SK-N-SH (cell line): ENCODE measurements at regions not wholly inside any gene's neighbourhood (a gene's known extent, or its start where the extent isn't known, plus 50 kb on each side); places are given as distances from the start of the nearest gene placed in this dataset.

Experiments
- CTCF ChIA-PET: fragments of 300-600, 350-600 bp; formaldehyde crosslinking; extraction: SDS; loops from one replicate; lab custom pipeline; 2021; lab: Yijun Ruan, JAX
- POLR2A ChIA-PET: fragments of 350-600 bp; sonication (Branson Sonifier 250); formaldehyde crosslinking; extraction: SDS; loops from one replicate; lab custom pipeline; 2020; ENCODE audit warnings: antibody characterized with exemption, inconsistent platforms; lab: Yijun Ruan, JAX
- DNase-seq: peaks from one replicate; pipeline ENCODE4 v3.0.0; 2012
- H2AFZ ChIP-seq: fragments of 200-600 bp; sonication (generic); 2 replicates; pipeline ENCODE4 v1.8.1; 2016; ENCODE audit warnings: antibody characterized with exemption, mild to moderate bottlenecking, low read depth
- H3F3A ChIP-seq: fragments of 200-600 bp; sonication (generic); replicated peaks from 2 replicates; pipeline ENCODE3; 2016; ENCODE audit warnings: antibody characterized with exemption, mild to moderate bottlenecking; ENCODE audit not compliant: insufficient read depth
- H3K27ac ChIP-seq, 2 experiments: fragments of 200-500 bp in 1 of 2; fragments of 200-600 bp in 1 of 2; sonication (Bioruptor generic) in 1 of 2; sonication (generic), shearing (Covaris generic) in 1 of 2; 2 replicates each; pipeline versions ENCODE4 v1.5.1 to v1.6.1; 2014 to 2016; ENCODE audit warnings: low read depth in 2 of 2, inconsistent platforms in 1 of 2, low read length in 1 of 2, mild to moderate bottlenecking in 1 of 2, mixed read lengths in 1 of 2
- H3K27me3 ChIP-seq: fragments of 200-600 bp; sonication (generic), shearing (Covaris generic); 2 replicates; pipeline ENCODE4 v1.6.1; 2016; ENCODE audit warnings: mixed run types; ENCODE audit not compliant: insufficient read depth
- H3K36me3 ChIP-seq, 2 experiments: fragments of 200-500 bp in 1 of 2; fragments of 200-600 bp in 1 of 2; sonication (Bioruptor generic) in 1 of 2; sonication (generic) in 1 of 2; replicated peaks in 1 of 2; 2 replicates each; pipeline versions ENCODE3 to v1.5.1; 2014 to 2016; ENCODE audit warnings: low read length in 1 of 2, mild to moderate bottlenecking in 1 of 2; ENCODE audit not compliant: insufficient read depth in 2 of 2, control insufficient read depth in 1 of 2
- H3K4me1 ChIP-seq, 2 experiments: fragments of 200-500 bp in 1 of 2; fragments of 200-600 bp in 1 of 2; sonication (Bioruptor generic) in 1 of 2; sonication (generic), shearing (Covaris generic) in 1 of 2; 2 replicates each; pipeline versions ENCODE4 v1.5.1 to v1.6.1; 2014 to 2016; ENCODE audit warnings: low read depth in 1 of 2, low read length in 1 of 2, mixed run types in 1 of 2; ENCODE audit not compliant: insufficient read depth in 2 of 2, control insufficient read depth in 1 of 2
- H3K4me2 ChIP-seq: fragments of 200-600 bp; sonication (generic), shearing (Covaris generic); 2 replicates; pipeline ENCODE4 v1.6.1; 2017; ENCODE audit warnings: mixed run types
- H3K4me3 ChIP-seq, 2 experiments: fragments of 200-500 bp in 1 of 2; fragments of 200-600 bp in 1 of 2; sonication (Bioruptor generic) in 1 of 2; sonication (generic), shearing (Covaris generic) in 1 of 2; 2 replicates each; pipeline versions ENCODE4 v1.5.1 to v1.8.1; 2014 to 2016; ENCODE audit warnings: low read depth in 2 of 2, inconsistent platforms in 1 of 2, low read length in 1 of 2, mild to moderate bottlenecking in 1 of 2, mixed read lengths in 1 of 2, moderate library complexity in 1 of 2
- H3K79me2 ChIP-seq: fragments of 200-600 bp; sonication (generic); 2 replicates; pipeline ENCODE4 v1.8.1; 2017; ENCODE audit warnings: mild to moderate bottlenecking; ENCODE audit not compliant: insufficient read depth
- H3K9ac ChIP-seq: fragments of 200-600 bp; sonication (generic); 2 replicates; pipeline ENCODE4 v1.6.1; 2017; ENCODE audit warnings: mixed run types
- H3K9me2 ChIP-seq: fragments of 200-600 bp; sonication (generic); 2 replicates; pipeline ENCODE4 v1.6.1; 2017; ENCODE audit warnings: mixed run types
- H3K9me3 ChIP-seq: fragments of 200-600 bp; sonication (generic); 2 replicates; pipeline ENCODE4 v1.6.1; 2017; ENCODE audit warnings: mixed run types, mild to moderate bottlenecking, moderate library complexity
- H4K20me1 ChIP-seq: fragments of 200-600 bp; sonication (generic); 2 replicates; pipeline ENCODE4 v1.6.1; 2017; ENCODE audit warnings: mild to moderate bottlenecking, mixed run types; ENCODE audit not compliant: insufficient read depth
- CHD2 ChIP-seq: fragments of 150-350 bp; IDR thresholded peaks from 2 replicates; pipeline ENCODE4 v1.6.1; 2018; ENCODE audit warnings: low read length; ENCODE audit not compliant: partially characterized antibody
- ELF1 ChIP-seq: IDR thresholded peaks from 2 replicates; pipeline ENCODE4 v1.4.0; 2012
- EZH2phosphoT487 ChIP-seq: fragments of 200-600 bp; sonication (generic); IDR thresholded peaks from 2 replicates; pipeline ENCODE4 v1.6.1; 2017; ENCODE audit warnings: low read depth, mixed run types, mild to moderate bottlenecking, antibody characterized with exemption, moderate library complexity, borderline replicate concordance
- FOXJ3 ChIP-seq: sonication (generic); formaldehyde crosslinking; IDR thresholded peaks from 2 replicates; pipeline ENCODE4 v1.5.1; 2020; ENCODE audit warnings: mild to moderate bottlenecking, missing genetic modification reagents
- GABPA ChIP-seq: IDR thresholded peaks from 2 replicates; pipeline ENCODE4 v1.4.0; 2012; ENCODE audit warnings: low read depth, mild to moderate bottlenecking
- GATA2 ChIP-seq: sonication (generic); formaldehyde crosslinking; IDR thresholded peaks from 2 replicates; pipeline ENCODE4 v1.5.0; 2020; ENCODE audit warnings: mild to moderate bottlenecking, missing genetic modification reagents
- MEF2A ChIP-seq: IDR thresholded peaks from 2 replicates; pipeline ENCODE4 v1.4.0; 2012; ENCODE audit warnings: low read depth, borderline replicate concordance
- MXI1 ChIP-seq: IDR thresholded peaks from 2 replicates; pipeline ENCODE4 v1.6.1; 2012; ENCODE audit warnings: mild to moderate bottlenecking, low read depth, low read length, improper control_type of control experiment
- POLR2AphosphoS5 ChIP-seq: IDR thresholded peaks from 2 replicates; pipeline ENCODE4 v1.6.1; 2012; ENCODE audit warnings: low read depth, low read length
- RCOR1 ChIP-seq: fragments of 150-350 bp; IDR thresholded peaks from 2 replicates; pipeline ENCODE4 v1.6.1; 2017; ENCODE audit warnings: antibody characterized with exemption, low read length
- RFX5 ChIP-seq: IDR thresholded peaks from 2 replicates; pipeline ENCODE4 v1.6.1; 2012; ENCODE audit warnings: mild to moderate bottlenecking, improper control_type of control experiment, low read length
- RXRA ChIP-seq: IDR thresholded peaks from 2 replicates; pipeline ENCODE4 v1.4.0; 2012; ENCODE audit warnings: low read depth, mild to moderate bottlenecking, borderline replicate concordance
- SMC3 ChIP-seq: IDR thresholded peaks from 2 replicates; pipeline ENCODE4 v1.6.1; 2012; ENCODE audit warnings: low read depth, low read length, improper control_type of control experiment
- TCF12 ChIP-seq: IDR thresholded peaks from 2 replicates; pipeline ENCODE4 v1.4.0; 2012
- WGBS: methylation state at CpG from one replicate; pipeline ENCODE4 v1.1.6; 2017; ENCODE audit warnings: low lambda C conversion rate; 5-methylcytosine and 5-hydroxymethylcytosine counted together
- TF ChIP-seq, protein P1 (sequence below): IDR thresholded peaks from 2 replicates; pipeline ENCODE4 v1.4.0; 2012; ENCODE audit warnings: low read depth
- TF ChIP-seq, protein P2 (sequence below): fragments of 150-350 bp; IDR thresholded peaks from 2 replicates; pipeline ENCODE4 v1.6.1; 2016; ENCODE audit warnings: mild to moderate bottlenecking, low read depth, low read length
- TF ChIP-seq, protein P3 (sequence below): IDR thresholded peaks from 2 replicates; pipeline ENCODE4 v1.6.1; 2012; ENCODE audit warnings: mild to moderate bottlenecking, low read depth, low read length, moderate library complexity
- TF ChIP-seq, protein P4 (sequence below): IDR thresholded peaks from 2 replicates; pipeline ENCODE4; 2012

DNA sequence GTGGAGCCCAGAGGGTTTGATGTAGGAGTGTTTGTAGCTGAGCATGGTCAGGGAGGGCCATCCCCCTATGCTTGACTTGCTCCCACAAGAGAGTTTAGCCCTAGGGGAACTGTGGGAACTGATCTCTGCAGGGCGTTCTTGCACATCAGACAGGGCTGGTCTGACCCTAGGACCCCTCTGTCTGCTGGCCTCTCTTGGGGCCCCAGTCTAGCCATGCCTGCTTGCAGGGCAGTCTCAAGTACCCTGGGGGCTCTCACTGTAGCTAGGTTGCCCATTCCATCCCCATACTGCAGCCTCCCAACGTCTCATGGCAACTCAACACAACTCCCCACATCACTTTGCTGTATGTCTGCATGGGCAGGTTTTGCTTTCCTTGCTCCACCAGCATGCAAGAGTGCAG is 1250.7 kb upstream of the B3GALT2 start:
- ChIA-PET CTCF (no interaction called here), POLR2A (no interaction called here)
- Histone ChIP-seq H4K20me1 (no peaks in the 10 kb centered on the region), H3F3A (no peaks in the 10 kb centered on the region), H3K9ac (no peak overlapping the region), H3K36me3 (no peaks in the 10 kb centered on the region), H3K4me1 (no peaks in the 10 kb centered on the region), H3K9me3 (no peaks in the 10 kb centered on the region), H2AFZ (no peak overlapping the region), H3K4me2 (no peak overlapping the region), H3K27ac (no peak overlapping the region), H3K9me2 (no peaks in the 10 kb centered on the region), H3K27me3 (no peaks in the 10 kb centered on the region), H3K4me3 (no peak overlapping the region), H3K79me2 (no peaks in the 10 kb centered on the region)
- WGBS: 0% methylated on average over 1 of the region's 2 CpGs
- TF ChIP-seq RCOR1 (no peak), RXRA (no peak), EZH2phosphoT487 (no peak), RFX5 (no peak), POLR2AphosphoS5 (no peak), GABPA (no peak), CHD2 (no peak), FOXJ3 (CRISPR knock-in tag) (no peak)
- TF ChIP-seq, protein P1, sequence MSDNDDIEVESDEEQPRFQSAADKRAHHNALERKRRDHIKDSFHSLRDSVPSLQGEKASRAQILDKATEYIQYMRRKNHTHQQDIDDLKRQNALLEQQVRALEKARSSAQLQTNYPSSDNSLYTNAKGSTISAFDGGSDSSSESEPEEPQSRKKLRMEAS: no peak
- TF ChIP-seq, protein P2, sequence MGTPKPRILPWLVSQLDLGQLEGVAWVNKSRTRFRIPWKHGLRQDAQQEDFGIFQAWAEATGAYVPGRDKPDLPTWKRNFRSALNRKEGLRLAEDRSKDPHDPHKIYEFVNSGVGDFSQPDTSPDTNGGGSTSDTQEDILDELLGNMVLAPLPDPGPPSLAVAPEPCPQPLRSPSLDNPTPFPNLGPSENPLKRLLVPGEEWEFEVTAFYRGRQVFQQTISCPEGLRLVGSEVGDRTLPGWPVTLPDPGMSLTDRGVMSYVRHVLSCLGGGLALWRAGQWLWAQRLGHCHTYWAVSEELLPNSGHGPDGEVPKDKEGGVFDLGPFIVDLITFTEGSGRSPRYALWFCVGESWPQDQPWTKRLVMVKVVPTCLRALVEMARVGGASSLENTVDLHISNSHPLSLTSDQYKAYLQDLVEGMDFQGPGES: no peak
- no peak for DNase-seq

DNA sequence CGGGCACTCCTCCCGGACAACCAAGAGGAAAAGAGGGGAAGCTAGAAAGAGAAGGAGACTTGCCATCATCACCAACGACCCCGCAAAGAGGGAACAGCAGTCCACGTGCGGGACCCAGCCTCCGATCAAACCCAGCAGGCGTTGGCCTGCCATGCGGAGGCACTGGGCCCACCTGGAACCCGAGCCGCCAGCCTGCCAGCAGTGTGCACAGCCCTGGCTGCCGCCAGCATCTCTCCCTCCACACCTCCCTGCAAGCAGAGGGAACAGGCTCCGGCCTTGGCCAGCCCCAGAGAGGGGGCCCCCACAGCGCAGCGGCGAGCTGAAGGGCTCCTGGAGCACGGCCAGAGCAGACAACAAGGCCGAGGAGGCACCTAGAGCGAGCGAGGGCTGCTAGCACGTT is 1244.7 kb upstream of the B3GALT2 start:
- no peak for TF ChIP-seq GATA2 (CRISPR knock-in tag)
- H3K9me3 ChIP-seq: no peaks in the 10 kb centered on the region
- H3F3A ChIP-seq: no peaks in the 10 kb centered on the region
- no peak overlapping the region for H3K4me3 ChIP-seq
- no peaks in the 10 kb centered on the region for H3K4me1 ChIP-seq
- no peak for DNase-seq
- POLR2A ChIA-PET: no interaction called here
- H4K20me1 ChIP-seq: no peaks in the 10 kb centered on the region
- no peaks in the 10 kb centered on the region for H3K9me2 ChIP-seq
- H3K4me2 ChIP-seq: no peak overlapping the region
- no peak overlapping the region for H3K27ac ChIP-seq
- no peak overlapping the region for H3K9ac ChIP-seq
- WGBS: 48% methylated on average over 14 of the region's 21 CpGs
- no peaks in the 10 kb centered on the region for H3K27me3 ChIP-seq
- no peak overlapping the region for H2AFZ ChIP-seq
- no peaks in the 10 kb centered on the region for H3K79me2 ChIP-seq
- CTCF ChIA-PET: no interaction called here
- no peaks in the 10 kb centered on the region for H3K36me3 ChIP-seq

DNA sequence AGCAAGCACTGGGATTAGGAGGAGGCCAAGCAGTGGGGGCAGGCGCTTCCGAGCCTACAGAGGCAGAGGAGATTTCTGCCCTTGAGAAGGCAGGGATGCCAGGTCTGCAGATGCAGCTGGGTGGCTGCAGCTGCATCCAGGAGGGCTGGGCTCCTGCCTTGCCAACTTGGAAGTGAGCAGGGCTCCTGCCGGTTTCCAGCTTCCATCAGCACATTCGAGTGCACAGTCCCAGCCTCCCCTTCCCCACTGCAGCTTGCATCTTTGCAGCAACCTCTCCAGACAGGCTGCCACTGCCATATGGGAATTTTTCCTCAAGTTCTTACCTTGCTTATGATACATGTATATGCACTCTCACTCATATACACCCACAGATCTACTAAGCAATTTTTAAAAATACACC is 1234.3 kb upstream of the B3GALT2 start:
- no peaks in the 10 kb centered on the region for H3K79me2 ChIP-seq
- no peak overlapping the region for H3K4me2 ChIP-seq
- no peaks in the 10 kb centered on the region for H3K9me3 ChIP-seq
- no peaks in the 10 kb centered on the region for H3F3A ChIP-seq
- WGBS: 8% methylated on average over 4 of the region's 4 CpGs
- CTCF ChIA-PET: no interaction called here
- DNase-seq: no peak
- H3K27ac ChIP-seq: no peak overlapping the region
- H3K9ac ChIP-seq: no peak overlapping the region
- H4K20me1 ChIP-seq: no peaks in the 10 kb centered on the region
- no peak overlapping the region for H2AFZ ChIP-seq
- POLR2A ChIA-PET: no interaction called here
- no peaks in the 10 kb centered on the region for H3K27me3 ChIP-seq
- H3K36me3 ChIP-seq: no peaks in the 10 kb centered on the region
- no peaks in the 10 kb centered on the region for H3K9me2 ChIP-seq
- no peak overlapping the region for H3K4me3 ChIP-seq
- no peaks in the 10 kb centered on the region for H3K4me1 ChIP-seq
- TF ChIP-seq MXI1 (no peak), SMC3 (no peak), ELF1 (no peak), TCF12 (no peak), POLR2AphosphoS5 (no peak), RFX5 (no peak), MEF2A (no peak), CHD2 (no peak)
- TF ChIP-seq, protein P3, sequence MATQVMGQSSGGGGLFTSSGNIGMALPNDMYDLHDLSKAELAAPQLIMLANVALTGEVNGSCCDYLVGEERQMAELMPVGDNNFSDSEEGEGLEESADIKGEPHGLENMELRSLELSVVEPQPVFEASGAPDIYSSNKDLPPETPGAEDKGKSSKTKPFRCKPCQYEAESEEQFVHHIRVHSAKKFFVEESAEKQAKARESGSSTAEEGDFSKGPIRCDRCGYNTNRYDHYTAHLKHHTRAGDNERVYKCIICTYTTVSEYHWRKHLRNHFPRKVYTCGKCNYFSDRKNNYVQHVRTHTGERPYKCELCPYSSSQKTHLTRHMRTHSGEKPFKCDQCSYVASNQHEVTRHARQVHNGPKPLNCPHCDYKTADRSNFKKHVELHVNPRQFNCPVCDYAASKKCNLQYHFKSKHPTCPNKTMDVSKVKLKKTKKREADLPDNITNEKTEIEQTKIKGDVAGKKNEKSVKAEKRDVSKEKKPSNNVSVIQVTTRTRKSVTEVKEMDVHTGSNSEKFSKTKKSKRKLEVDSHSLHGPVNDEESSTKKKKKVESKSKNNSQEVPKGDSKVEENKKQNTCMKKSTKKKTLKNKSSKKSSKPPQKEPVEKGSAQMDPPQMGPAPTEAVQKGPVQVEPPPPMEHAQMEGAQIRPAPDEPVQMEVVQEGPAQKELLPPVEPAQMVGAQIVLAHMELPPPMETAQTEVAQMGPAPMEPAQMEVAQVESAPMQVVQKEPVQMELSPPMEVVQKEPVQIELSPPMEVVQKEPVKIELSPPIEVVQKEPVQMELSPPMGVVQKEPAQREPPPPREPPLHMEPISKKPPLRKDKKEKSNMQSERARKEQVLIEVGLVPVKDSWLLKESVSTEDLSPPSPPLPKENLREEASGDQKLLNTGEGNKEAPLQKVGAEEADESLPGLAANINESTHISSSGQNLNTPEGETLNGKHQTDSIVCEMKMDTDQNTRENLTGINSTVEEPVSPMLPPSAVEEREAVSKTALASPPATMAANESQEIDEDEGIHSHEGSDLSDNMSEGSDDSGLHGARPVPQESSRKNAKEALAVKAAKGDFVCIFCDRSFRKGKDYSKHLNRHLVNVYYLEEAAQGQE: no peak
- TF ChIP-seq, protein P4, sequence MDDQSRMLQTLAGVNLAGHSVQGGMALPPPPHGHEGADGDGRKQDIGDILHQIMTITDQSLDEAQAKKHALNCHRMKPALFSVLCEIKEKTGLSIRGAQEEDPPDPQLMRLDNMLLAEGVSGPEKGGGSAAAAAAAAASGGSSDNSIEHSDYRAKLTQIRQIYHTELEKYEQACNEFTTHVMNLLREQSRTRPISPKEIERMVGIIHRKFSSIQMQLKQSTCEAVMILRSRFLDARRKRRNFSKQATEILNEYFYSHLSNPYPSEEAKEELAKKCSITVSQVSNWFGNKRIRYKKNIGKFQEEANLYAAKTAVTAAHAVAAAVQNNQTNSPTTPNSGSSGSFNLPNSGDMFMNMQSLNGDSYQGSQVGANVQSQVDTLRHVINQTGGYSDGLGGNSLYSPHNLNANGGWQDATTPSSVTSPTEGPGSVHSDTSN: no peak
